Dedifferentiated amniotic fluid mesenchymal stem cell (primary cell): ENCODE measurements at regions not wholly inside any gene's neighbourhood (a gene's known extent, or its start where the extent isn't known, plus 50 kb on each side); places are given as distances from the start of the nearest gene placed in this dataset.
A peak's percentile ranks its signal among the peaks of the same experiment; 100 is the strongest.

Source experiments
- DNase-seq: peaks from one replicate; pipeline ENCODE4 v3.0.0-alpha.2; 2016; ENCODE audit errors: extremely low spot score

- DNase-seq = peak; percentile 72
Observed at GRCh38 chr5:52674815-52675545, 112.7 kb upstream of the ITGA1 start.

- no peak for DNase-seq
Observed at GRCh38 chr5:52682492-52682891, 105.2 kb upstream of the ITGA1 start.

GRCh38 chr5:52684051-52684450, 103.7 kb upstream of the ITGA1 start:
- no peak for DNase-seq

GRCh38 chr5:52685566-52685965, 102.2 kb upstream of the ITGA1 start:
- no peak for DNase-seq

- DNase-seq = no peak
Observed at GRCh38 chr5:52685971-52686370, 101.7 kb upstream of the ITGA1 start.

GRCh38 chr5:52690236-52690768, 97.4 kb upstream of the ITGA1 start:
- DNase-seq = no peak

- DNase-seq = peak; percentile 69
Observed at GRCh38 chr5:52692039-52692438, 95.7 kb upstream of the ITGA1 start.

GRCh38 chr5:52692606-52693005, 95.1 kb upstream of the ITGA1 start:
- DNase-seq = no peak

GRCh38 chr5:52693280-52693679, 94.4 kb upstream of the ITGA1 start:
- peak; percentile 32 for DNase-seq

GRCh38 chr5:52693836-52694235, 93.9 kb upstream of the ITGA1 start:
- no peak for DNase-seq

GRCh38 chr5:52694648-52695047, 93.1 kb upstream of the ITGA1 start:
- no peak for DNase-seq

- DNase-seq = no peak
Observed at GRCh38 chr5:52702877-52703276, 84.8 kb upstream of the ITGA1 start.

GRCh38 chr5:52703321-52703720, 84.4 kb upstream of the ITGA1 start:
- DNase-seq = no peak

- no peak for DNase-seq
Observed at GRCh38 chr5:52705720-52706119, 82.0 kb upstream of the ITGA1 start.

GRCh38 chr5:52706775-52707174, 80.9 kb upstream of the ITGA1 start:
- DNase-seq = no peak

GRCh38 chr5:52707616-52708015, 80.1 kb upstream of the ITGA1 start:
- DNase-seq = no peak

- DNase-seq = no peak
Observed at GRCh38 chr5:52708463-52708862, 79.3 kb upstream of the ITGA1 start.

GRCh38 chr5:52709167-52709925, 78.4 kb upstream of the ITGA1 start:
- DNase-seq = no peak

GRCh38 chr5:52710310-52710971, 77.3 kb upstream of the ITGA1 start:
- no peak for DNase-seq

- no peak for DNase-seq
Observed at GRCh38 chr5:52710972-52711596, 76.6 kb upstream of the ITGA1 start.

GRCh38 chr5:52712354-52712753, 75.4 kb upstream of the ITGA1 start:
- DNase-seq = no peak
